ENCODE measurements at regions not wholly inside any gene's neighbourhood (a gene's known extent, or its start where the extent isn't known, plus 50 kb on each side); places are given as distances from the start of the nearest gene placed in this dataset.
"Not testable (repeated sequence)": the region's sequence is repeated elsewhere in the genome, so short reads cannot be mapped to it uniquely, and the experiment has no call there.

GRCh38 chr9:75812141-75812540 lies 78.3 kb upstream of the PCSK5 start:
- BruUV-seq (replicated peaks) = no TSS peak
- DNase-seq (ENCODE audit: low read depth, low spot score) = peak; percentile 14
- intact Hi-C loops (cut with micrococcal nuclease) = no loop called here
- no peaks in the 10 kb centered on the region for H3K27me3 ChIP-seq (ENCODE audit: control insufficient read depth in 2 of 2, insufficient read depth in 2 of 2, low read length in 2 of 2)
- ChIA-PET POLR2A (no interaction called here), CTCF (no interaction called here)
- no peak for FAIRE-seq
- H3K79me2 ChIP-seq (ENCODE audit: control insufficient read depth, insufficient read depth, low read length) = no peaks in the 10 kb centered on the region
- TF ChIP-seq GATA2 (IDR thresholded peaks at IDR 0.05; ENCODE audit: insufficient read depth, insufficient read length, low read depth, low read length) (no peak), JUN (IDR thresholded peaks at IDR 0.05; ENCODE audit: borderline replicate concordance, insufficient read depth, insufficient read length, low read depth) (peak; percentile 34)
- no peak overlapping the region for H3K9ac ChIP-seq (replicated peaks; ENCODE audit: extremely low read depth, insufficient read depth, low read length)
- H3K36me3 ChIP-seq (ENCODE audit: control insufficient read depth in 2 of 2, extremely low read depth in 1 of 2, insufficient read depth in 2 of 2, low read length in 2 of 2) = no peaks in the 10 kb centered on the region
- H3K4me1 ChIP-seq (ENCODE audit: control insufficient read depth, extremely low read depth, insufficient read depth, low read length) = no peaks in the 10 kb centered on the region
- H3K4me2 ChIP-seq (ENCODE audit: insufficient read depth, low read length) = no peak overlapping the region
- H3K9me1 ChIP-seq (replicated peaks; ENCODE audit: control insufficient read depth, extremely low read depth, insufficient read depth, low read length) = no peaks in the 10 kb centered on the region
- dilution Hi-C loops (cut with MboI; ENCODE audit: extremely low pct_ligation_motif_present, low sequenced_read_pairs) = no loop called here
- no peak overlapping the region for H2AFZ ChIP-seq (ENCODE audit: low read depth, low read length)
- H3K9me3 ChIP-seq (replicated peaks; ENCODE audit: control insufficient read depth, insufficient read depth, low read length) = no peaks in the 10 kb centered on the region
- no peak overlapping the region for H3K27ac ChIP-seq (ENCODE audit: insufficient read depth, low read depth, low read length)
- H3K4me3 ChIP-seq (replicated peaks in 1 of 3; ENCODE audit: insufficient read depth in 1 of 3, low read depth in 1 of 3, low read length in 3 of 3) = no peak overlapping the region
- H4K20me1 ChIP-seq (replicated peaks; ENCODE audit: control insufficient read depth, extremely low read depth, insufficient read depth, low read length) = no peaks in the 10 kb centered on the region

GRCh38 chr9:75814667-75815066 lies 75.8 kb upstream of the PCSK5 start:
- TF ChIP-seq MAX (IDR thresholded peaks at IDR 0.05; ENCODE audit: insufficient read depth, insufficient read length) (no peak), FOS (IDR thresholded peaks at IDR 0.05; ENCODE audit: borderline replicate concordance, insufficient read depth, low read length) (peak; percentile 18)
- Histone ChIP-seq H4K20me1 (replicated peaks; ENCODE audit: control insufficient read depth, extremely low read depth, insufficient read depth, low read length) (no peaks in the 10 kb centered on the region), H3K36me3 (ENCODE audit: control insufficient read depth in 2 of 2, extremely low read depth in 1 of 2, insufficient read depth in 2 of 2, low read length in 2 of 2) (no peaks in the 10 kb centered on the region), H3K9ac (replicated peaks; ENCODE audit: extremely low read depth, insufficient read depth, low read length) (no peak overlapping the region), H3K27me3 (ENCODE audit: control insufficient read depth in 2 of 2, insufficient read depth in 2 of 2, low read length in 2 of 2) (no peaks in the 10 kb centered on the region), H3K4me1 (ENCODE audit: control insufficient read depth, extremely low read depth, insufficient read depth, low read length) (no peaks in the 10 kb centered on the region), H3K27ac (ENCODE audit: insufficient read depth, low read depth, low read length) (no peak overlapping the region), H3K9me1 (replicated peaks; ENCODE audit: control insufficient read depth, extremely low read depth, insufficient read depth, low read length) (no peaks in the 10 kb centered on the region), H3K9me3 (replicated peaks; ENCODE audit: control insufficient read depth, insufficient read depth, low read length) (no peaks in the 10 kb centered on the region), H2AFZ (ENCODE audit: low read depth, low read length) (no peak overlapping the region), H3K4me2 (ENCODE audit: insufficient read depth, low read length) (no peak overlapping the region), H3K79me2 (ENCODE audit: control insufficient read depth, insufficient read depth, low read length) (no peaks in the 10 kb centered on the region), H3K4me3 (replicated peaks in 1 of 3; ENCODE audit: insufficient read depth in 1 of 3, low read depth in 1 of 3, low read length in 3 of 3) (no peak overlapping the region)
- DNase-seq (ENCODE audit: low read depth, low spot score) (peak; percentile 18), FAIRE-seq (no peak)
- dilution Hi-C loops (cut with MboI; ENCODE audit: extremely low pct_ligation_motif_present, low sequenced_read_pairs) = no loop called here
- ChIA-PET CTCF (no interaction called here), POLR2A (no interaction called here)
- intact Hi-C loops (cut with micrococcal nuclease) = no loop called here
- BruUV-seq (replicated peaks) = no TSS peak

GRCh38 chr9:75820471-75821115 lies 69.9 kb upstream of the PCSK5 start:
- POLR2A ChIA-PET; BruUV-seq (replicated peaks); H3K9ac ChIP-seq (replicated peaks; ENCODE audit: extremely low read depth, insufficient read depth, low read length); H3K9me3 ChIP-seq (replicated peaks; ENCODE audit: control insufficient read depth, insufficient read depth, low read length); H3K4me1 ChIP-seq (ENCODE audit: control insufficient read depth, extremely low read depth, insufficient read depth, low read length); H3K9me1 ChIP-seq (replicated peaks; ENCODE audit: control insufficient read depth, extremely low read depth, insufficient read depth, low read length); H3K27me3 ChIP-seq (ENCODE audit: control insufficient read depth in 2 of 2, insufficient read depth in 2 of 2, low read length in 2 of 2); H3K4me3 ChIP-seq (replicated peaks in 1 of 3; ENCODE audit: insufficient read depth in 1 of 3, low read depth in 1 of 3, low read length in 3 of 3); H2AFZ ChIP-seq (ENCODE audit: low read depth, low read length); H3K79me2 ChIP-seq (ENCODE audit: control insufficient read depth, insufficient read depth, low read length); H3K27ac ChIP-seq (ENCODE audit: insufficient read depth, low read depth, low read length); CTCF ChIA-PET; FAIRE-seq; intact Hi-C loops (cut with micrococcal nuclease); H4K20me1 ChIP-seq (replicated peaks; ENCODE audit: control insufficient read depth, extremely low read depth, insufficient read depth, low read length); H3K36me3 ChIP-seq (ENCODE audit: control insufficient read depth in 2 of 2, extremely low read depth in 1 of 2, insufficient read depth in 2 of 2, low read length in 2 of 2); dilution Hi-C loops (cut with MboI; ENCODE audit: extremely low pct_ligation_motif_present, low sequenced_read_pairs); DNase-seq (ENCODE audit: low read depth, low spot score); H3K4me2 ChIP-seq (ENCODE audit: insufficient read depth, low read length): not testable (repeated sequence)
